GM23338 (cell line): ENCODE measurements at regions not wholly inside any gene's neighbourhood (a gene's known extent, or its start where the extent isn't known, plus 50 kb on each side); places are given as distances from the start of the nearest gene placed in this dataset.

Experiments used
- CREB1 ChIP-seq: fragments of 250-450 bp; sonication (Bioruptor Pico); IDR thresholded peaks from 2 replicates; pipeline ENCODE4 v1.5.0; 2020; ENCODE audit warnings: low read depth, mild to moderate bottlenecking, moderate library complexity
- CTCF ChIP-seq, 2 experiments: fragments of 200-600 bp in 1 of 2; sonication (generic) in 1 of 2; conservative IDR thresholded peaks; 2 replicates each; pipeline versions ENCODE4 v1.5.1 to v1.6.1; 2016 to 2017; ENCODE audit warnings: antibody characterized with exemption in 2 of 2, low read depth in 2 of 2, mild to moderate bottlenecking in 2 of 2, moderate library complexity in 1 of 2
- EZH2 ChIP-seq: fragments of 200-600 bp; sonication (generic); IDR thresholded peaks from one replicate; pipeline ENCODE4 v1.8.0; 2017; ENCODE audit warnings: antibody characterized with exemption, mild to moderate bottlenecking, low read depth; ENCODE audit not compliant: unreplicated experiment
- EZH2phosphoT487 ChIP-seq: fragments of 200-600 bp; sonication (generic); IDR thresholded peaks from one replicate; pipeline ENCODE4 v1.8.1; 2018; ENCODE audit warnings: antibody characterized with exemption; ENCODE audit not compliant: unreplicated experiment
- JUNB ChIP-seq: IDR thresholded peaks from one replicate; pipeline ENCODE4 v1.6.1; 2016; ENCODE audit warnings: antibody characterized with exemption; ENCODE audit not compliant: unreplicated experiment
- POLR2AphosphoS5 ChIP-seq: IDR thresholded peaks from 2 replicates; pipeline ENCODE4 v1.6.1; 2016; ENCODE audit warnings: antibody characterized with exemption, low read depth
- REST ChIP-seq: IDR thresholded peaks from one replicate; pipeline ENCODE4 v1.6.1; 2018; ENCODE audit warnings: antibody characterized with exemption; ENCODE audit not compliant: unreplicated experiment
- ZNF114 ChIP-seq: fragments of 250-450 bp; sonication (Bioruptor Pico); IDR thresholded peaks from 2 replicates; pipeline ENCODE4 v1.5.0; 2020; ENCODE audit warnings: mild to moderate bottlenecking, moderate library complexity

- no peak for TF ChIP-seq CTCF (conservative IDR thresholded peaks at IDR 0.05; ENCODE audit: low read depth in 2 of 2)
- TF ChIP-seq CREB1 (CRISPR knock-in tag) = no peak
- no peak for TF ChIP-seq EZH2phosphoT487
- TF ChIP-seq POLR2AphosphoS5 = no peak
- TF ChIP-seq EZH2 = no peak
- TF ChIP-seq REST = no peak
- no peak for TF ChIP-seq ZNF114 (CRISPR knock-in tag)
- TF ChIP-seq JUNB = no peak
Observed at GRCh38 chr11:27205779-27206570, 157.0 kb downstream of the CCDC34 start.
